Neural progenitor cell (in vitro differentiated cells): ENCODE measurements at regions not wholly inside any gene's neighbourhood (a gene's known extent, or its start where the extent isn't known, plus 50 kb on each side); places are given as distances from the start of the nearest gene placed in this dataset.

ENCODE experiments used
- DNase-seq: peaks from one replicate; pipeline ENCODE4 v3.0.0-alpha.2; 2016; ENCODE audit warnings: low spot score
- H2AFZ ChIP-seq: fragments of 200-600 bp; sonication (generic); replicated peaks from 2 replicates; pipeline ENCODE4 v1.6.1; 2016; ENCODE audit warnings: antibody characterized with exemption
- H3F3A ChIP-seq: fragments of 200-600 bp; sonication (generic); 2 replicates; pipeline ENCODE4 v1.6.1; 2016; ENCODE audit warnings: antibody characterized with exemption, low read depth
- H3K27ac ChIP-seq: fragments of 200-600 bp; sonication (generic); 2 replicates; pipeline ENCODE4 v1.5.1; 2016; ENCODE audit warnings: mild to moderate bottlenecking
- H3K27me3 ChIP-seq: fragments of 200-600 bp; sonication (generic); 2 replicates; pipeline ENCODE4 v1.6.1; 2016; ENCODE audit warnings: mild to moderate bottlenecking, moderate library complexity
- H3K36me3 ChIP-seq: fragments of 200-600 bp; sonication (generic); 2 replicates; pipeline ENCODE4 v1.5.1; 2016
- H3K4me1 ChIP-seq: fragments of 200-600 bp; sonication (generic); 2 replicates; pipeline ENCODE4 v1.6.1; 2016; ENCODE audit warnings: mixed run types
- H3K4me2 ChIP-seq: fragments of 200-600 bp; sonication (generic); 2 replicates; pipeline ENCODE4 v1.6.1; 2016
- H3K4me3 ChIP-seq: fragments of 200-600 bp; sonication (generic); 2 replicates; pipeline ENCODE4 v1.5.1; 2016
- H3K79me2 ChIP-seq: fragments of 200-600 bp; sonication (generic); 2 replicates; pipeline ENCODE4 v1.6.1; 2016; ENCODE audit warnings: low read depth
- H3K9ac ChIP-seq: fragments of 200-600 bp; sonication (generic); 2 replicates; pipeline ENCODE4 v1.6.1; 2016
- H3K9me3 ChIP-seq: fragments of 200-600 bp; sonication (generic); 2 replicates; pipeline ENCODE4 v1.5.1; 2016; ENCODE audit warnings: low read depth
- H4K20me1 ChIP-seq: fragments of 200-600 bp; sonication (generic); 2 replicates; pipeline ENCODE4 v1.6.1; 2016; ENCODE audit warnings: low read depth
- H3K27ac Mint-ChIP-seq: 3 replicates; pipeline ENCODE4 v1.8.0; 2021; ENCODE audit warnings: mixed read lengths
- H3K27me3 Mint-ChIP-seq: 2 replicates; pipeline ENCODE4 v1.8.0; 2022; ENCODE audit warnings: low read depth, mild to moderate bottlenecking, inconsistent platforms, moderate library complexity, mixed read lengths; ENCODE audit not compliant: insufficient read depth
- H3K36me3 Mint-ChIP-seq: 3 replicates; pipeline ENCODE4 v1.8.0; 2021; ENCODE audit warnings: mixed read lengths
- H3K4me1 Mint-ChIP-seq: 3 replicates; pipeline ENCODE4 v1.8.0; 2021; ENCODE audit warnings: mixed read lengths
- H3K4me3 Mint-ChIP-seq: 3 replicates; pipeline ENCODE4 v1.8.0; 2021; ENCODE audit warnings: mild to moderate bottlenecking, moderate library complexity, mixed read lengths
- H3K9me3 Mint-ChIP-seq: 3 replicates; pipeline ENCODE4 v1.8.0; 2020; ENCODE audit warnings: mixed read lengths
- CTCF ChIP-seq: fragments of 200-600 bp; sonication (generic); IDR thresholded peaks from 2 replicates; pipeline ENCODE4 v1.5.1; 2017; ENCODE audit warnings: antibody characterized with exemption, mild to moderate bottlenecking
- EZH2 ChIP-seq: fragments of 200-600 bp; sonication (generic); IDR thresholded peaks from 2 replicates; pipeline ENCODE4 v1.6.1; 2017; ENCODE audit warnings: antibody characterized with exemption, mild to moderate bottlenecking, moderate library complexity
- EZH2phosphoT487 ChIP-seq: fragments of 200-600 bp; sonication (generic); IDR thresholded peaks from 2 replicates; pipeline ENCODE4 v1.6.1; 2017; ENCODE audit warnings: antibody characterized with exemption

- no peak overlapping the region for H3K9ac ChIP-seq
- H3K9me3 ChIP-seq, result no peaks in the 10 kb centered on the region
- Mint-ChIP-seq H3K27me3 (peaks cover 3% of the 10 kb centered on the region), H3K36me3 (no peaks in the 10 kb centered on the region), H3K9me3 (no peaks in the 10 kb centered on the region), H3K4me3 (no peak overlapping the region), H3K27ac (no peak overlapping the region), H3K4me1 (peaks cover 3% of the 10 kb centered on the region)
- no peak overlapping the region for H3K27ac ChIP-seq
- H3K27me3 ChIP-seq, result no peaks in the 10 kb centered on the region
- no peaks in the 10 kb centered on the region for H3K79me2 ChIP-seq
- no peak overlapping the region for H3K4me2 ChIP-seq
- no peak overlapping the region for H3K4me3 ChIP-seq
- H4K20me1 ChIP-seq, result no peaks in the 10 kb centered on the region
- no peaks in the 10 kb centered on the region for H3K4me1 ChIP-seq
- no peaks in the 10 kb centered on the region for H3F3A ChIP-seq
- no peak for DNase-seq
- H2AFZ ChIP-seq, result no peak overlapping the region
- no peak for TF ChIP-seq CTCF
- no peak for TF ChIP-seq EZH2phosphoT487
- no peak for TF ChIP-seq EZH2
- H3K36me3 ChIP-seq, result no peaks in the 10 kb centered on the region
These were observed 150.6 kb upstream of the COPS8 start for GRCh38 chr2:236935083-236935482.

- no peak overlapping the region for H3K27ac Mint-ChIP-seq
- Histone ChIP-seq H3K4me1 (no peaks in the 10 kb centered on the region), H2AFZ (no peak overlapping the region), H3K27me3 (no peaks in the 10 kb centered on the region), H3K36me3 (no peaks in the 10 kb centered on the region), H3K9ac (no peak overlapping the region), H3K4me2 (no peak overlapping the region), H3F3A (no peaks in the 10 kb centered on the region), H3K9me3 (no peaks in the 10 kb centered on the region), H3K27ac (no peak overlapping the region), H3K79me2 (no peaks in the 10 kb centered on the region), H4K20me1 (no peaks in the 10 kb centered on the region), H3K4me3 (no peak overlapping the region)
- H3K36me3 Mint-ChIP-seq, result no peaks in the 10 kb centered on the region
- no peak for TF ChIP-seq EZH2phosphoT487
- TF ChIP-seq EZH2, result no peak
- TF ChIP-seq CTCF, result no peak
- H3K27me3 Mint-ChIP-seq, result peaks cover 3% of the 10 kb centered on the region
- H3K4me1 Mint-ChIP-seq, result peaks cover 3% of the 10 kb centered on the region
- DNase-seq, result no peak
- no peaks in the 10 kb centered on the region for H3K9me3 Mint-ChIP-seq
- H3K4me3 Mint-ChIP-seq, result no peak overlapping the region
These were observed 149.9 kb upstream of the COPS8 start for GRCh38 chr2:236935631-236936445.

GRCh38 chr2:236936446-236936940, 149.2 kb upstream of the COPS8 start:
- Histone ChIP-seq H2AFZ (no peak overlapping the region), H3K9ac (no peak overlapping the region), H4K20me1 (no peaks in the 10 kb centered on the region), H3K27me3 (no peaks in the 10 kb centered on the region), H3K9me3 (no peaks in the 10 kb centered on the region), H3K4me3 (no peak overlapping the region), H3F3A (no peaks in the 10 kb centered on the region), H3K36me3 (no peaks in the 10 kb centered on the region), H3K79me2 (no peaks in the 10 kb centered on the region), H3K4me2 (no peak overlapping the region), H3K4me1 (no peaks in the 10 kb centered on the region), H3K27ac (no peak overlapping the region)
- H3K9me3 Mint-ChIP-seq, result no peaks in the 10 kb centered on the region
- DNase-seq, result no peak
- peaks cover 8% of the 10 kb centered on the region for H3K4me1 Mint-ChIP-seq
- no peak overlapping the region for H3K27ac Mint-ChIP-seq
- peaks cover 6% of the 10 kb centered on the region for H3K27me3 Mint-ChIP-seq
- TF ChIP-seq EZH2 (no peak), CTCF (no peak), EZH2phosphoT487 (no peak)
- no peak overlapping the region for H3K4me3 Mint-ChIP-seq
- no peaks in the 10 kb centered on the region for H3K36me3 Mint-ChIP-seq
